Fibroblast of upper back skin (primary cell): ENCODE measurements at regions not wholly inside any gene's neighbourhood (a gene's known extent, or its start where the extent isn't known, plus 50 kb on each side); places are given as distances from the start of the nearest gene placed in this dataset.

Experiments used
- DNase-seq: peaks from one replicate; pipeline ENCODE4 v3.0.0-alpha.2; 2013

DNA sequence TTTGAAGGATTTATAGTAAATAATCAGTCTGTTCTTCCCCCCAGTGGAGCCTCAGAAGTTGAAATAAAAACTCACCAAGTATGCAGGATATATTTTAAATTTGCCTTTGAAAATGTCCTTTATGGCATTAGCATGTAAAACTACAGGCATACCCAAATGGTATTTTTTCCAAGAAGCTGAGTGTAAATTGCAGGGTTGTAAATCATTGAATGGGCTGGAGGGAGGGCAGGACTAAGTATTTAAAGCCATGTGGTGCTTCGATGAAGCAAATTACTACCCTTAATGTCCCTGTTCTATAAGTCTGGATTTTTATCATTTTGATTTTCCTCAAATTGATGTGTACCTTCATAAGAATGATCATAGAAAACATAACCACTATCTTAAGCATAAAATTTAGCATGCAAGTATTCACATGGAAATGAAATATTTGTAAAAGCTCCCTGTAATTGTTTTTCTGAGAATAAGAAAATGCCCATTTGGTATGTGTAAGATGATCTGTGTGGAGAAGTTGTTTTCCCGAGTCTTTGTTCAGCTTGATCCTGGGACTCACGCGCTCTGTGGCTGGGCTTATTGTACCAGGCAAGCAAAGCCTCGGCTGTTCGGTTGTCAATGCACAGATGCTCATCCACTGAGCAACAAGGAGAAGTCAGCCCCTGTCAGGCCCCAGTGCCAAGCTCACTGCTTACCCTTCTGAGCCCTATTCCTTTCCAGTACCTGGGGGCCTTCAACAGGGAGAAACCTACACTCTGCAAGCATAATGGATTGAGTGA lies 66.7 kb downstream of the CD164 start:
- no peak for DNase-seq

DNA sequence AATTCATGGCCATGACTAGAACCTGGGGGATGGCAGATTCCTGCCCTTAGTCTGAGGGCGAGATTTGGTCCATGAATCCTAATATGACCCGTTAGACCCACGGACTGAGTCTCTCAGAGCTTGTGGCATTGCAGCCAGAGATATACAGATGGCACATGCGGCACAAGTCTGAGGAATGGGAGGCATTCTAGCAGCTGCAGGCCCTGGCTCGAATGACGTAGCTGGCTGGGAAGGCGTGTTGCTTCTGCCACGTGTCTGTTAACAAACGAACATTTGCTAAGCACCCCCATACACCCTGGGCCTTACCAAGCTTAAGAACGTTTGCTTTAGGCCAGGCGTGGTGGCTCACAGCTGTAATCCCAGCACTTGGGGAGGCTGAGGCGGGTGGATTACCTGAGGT lies 68.0 kb downstream of the CD164 start:
- DNase-seq, result no peak

DNA sequence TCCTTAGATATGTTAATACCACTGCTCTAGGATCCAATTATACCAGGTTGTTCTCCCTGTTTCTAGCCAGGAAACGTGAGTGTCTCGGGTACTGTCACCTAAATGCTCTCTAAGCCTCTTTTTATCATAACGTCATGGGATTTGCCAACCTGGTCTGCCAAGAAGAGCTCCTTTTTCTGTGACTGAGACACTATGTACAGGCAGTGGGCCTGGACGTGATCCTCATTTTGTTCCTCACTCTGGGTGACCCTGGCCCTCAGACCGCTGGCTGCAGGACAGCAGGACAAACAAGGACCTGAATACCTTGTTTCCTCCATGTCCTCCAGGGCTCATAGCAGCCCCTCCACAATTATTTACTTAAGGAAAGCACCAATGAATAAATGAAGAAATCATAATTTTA lies 69.1 kb downstream of the CD164 start:
- no peak for DNase-seq

DNA sequence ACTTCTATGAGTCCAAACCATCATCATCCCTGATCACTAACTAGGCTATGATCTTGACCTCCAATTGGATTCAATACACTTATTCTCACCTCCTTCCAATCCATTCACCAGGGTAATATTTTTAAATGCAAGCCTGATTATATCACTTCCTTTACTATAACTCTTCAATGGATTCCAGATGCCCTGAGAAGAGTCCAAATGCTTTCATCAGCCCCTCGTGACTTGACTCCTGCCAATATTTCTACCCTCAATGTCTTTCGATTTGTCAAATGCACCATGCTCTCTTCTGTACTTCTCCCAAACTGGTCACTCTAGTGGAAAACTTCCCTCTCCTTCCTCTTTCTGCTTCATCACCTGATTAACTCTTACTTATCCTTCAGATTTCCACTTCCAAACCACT lies 70.8 kb downstream of the CD164 start:
- DNase-seq, result peak; percentile 12

DNA sequence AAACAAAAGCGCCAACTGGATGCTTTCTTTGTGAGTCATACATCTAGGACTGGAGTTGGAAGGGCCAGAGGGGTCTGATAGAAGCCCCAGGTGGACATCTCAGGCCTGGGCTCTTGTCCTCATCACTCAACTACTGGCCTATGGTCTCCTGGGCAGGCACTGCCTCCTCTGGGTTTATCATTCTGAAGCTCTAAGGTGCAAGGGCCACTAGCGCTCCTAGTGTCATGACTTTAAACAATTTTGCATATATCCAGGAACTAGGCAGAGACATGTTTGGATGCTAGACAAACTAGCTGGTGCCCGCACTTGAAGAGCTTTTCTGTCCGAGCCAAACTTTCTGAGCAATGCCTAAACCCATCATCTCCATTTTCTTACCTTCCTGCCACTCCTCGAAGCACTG lies 72.3 kb downstream of the CD164 start:
- DNase-seq, result no peak

DNA sequence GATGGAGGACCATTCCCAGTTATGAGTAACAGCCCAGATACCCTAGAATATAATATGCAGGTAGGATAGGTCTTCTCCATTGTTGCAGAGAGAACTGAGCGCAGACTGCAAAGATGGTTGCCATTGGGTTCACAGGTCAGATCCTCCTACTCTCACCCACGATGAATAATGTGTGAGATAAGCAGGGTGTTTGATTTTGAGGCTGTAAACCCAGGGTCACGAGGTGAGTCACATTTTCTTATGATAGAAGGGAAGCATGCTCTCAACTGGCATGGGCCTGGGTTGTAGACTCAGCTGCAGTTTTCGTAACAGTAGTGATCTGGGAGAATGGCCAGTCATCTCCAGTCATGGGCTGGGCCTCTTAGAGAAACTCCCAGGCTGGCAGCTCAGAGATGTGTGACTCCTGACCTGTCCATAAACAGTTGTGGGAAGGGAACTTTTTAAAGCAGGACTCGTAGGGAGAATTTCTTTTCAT lies 74.2 kb downstream of the CD164 start:
- peak; percentile 34 for DNase-seq

DNA sequence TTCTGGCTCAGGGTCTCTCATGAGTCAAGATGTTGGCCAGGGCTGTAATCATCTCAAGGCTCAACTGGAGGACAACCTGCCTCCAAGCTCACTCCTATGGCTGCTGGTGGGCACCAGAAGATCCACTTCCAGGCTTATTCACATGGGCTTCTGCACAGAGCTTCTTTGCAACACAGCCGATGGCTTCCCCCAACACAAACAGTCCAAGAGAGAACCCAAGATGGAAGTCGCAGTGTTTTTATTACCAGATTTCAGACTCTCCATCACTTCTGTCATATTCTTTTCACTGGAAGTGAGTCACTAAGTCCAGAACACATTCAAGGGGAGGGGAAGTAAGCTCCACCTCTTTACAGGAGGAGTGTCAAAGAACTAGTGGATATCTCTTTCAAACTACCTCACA lies 75.5 kb downstream of the CD164 start:
- no peak for DNase-seq

DNA sequence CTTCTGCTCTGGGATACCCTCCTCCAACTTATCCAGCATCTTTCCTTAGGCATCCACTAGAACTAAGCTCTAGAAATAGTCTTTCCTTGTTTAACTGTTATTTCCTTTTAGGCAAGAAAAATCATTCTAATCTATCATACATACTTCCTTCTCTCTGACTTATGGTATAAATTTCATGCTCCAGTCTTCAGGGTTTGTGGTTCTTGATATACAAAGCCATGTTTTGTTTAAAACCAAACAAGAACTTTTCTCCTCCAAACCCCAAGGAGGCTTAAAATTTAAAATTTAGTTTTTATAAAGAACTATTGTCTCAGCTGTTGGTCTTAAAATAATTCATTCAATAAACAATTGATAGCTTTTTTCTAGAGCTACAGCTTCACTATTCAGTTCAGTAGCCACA lies 77.2 kb downstream of the CD164 start:
- DNase-seq, result no peak

DNA sequence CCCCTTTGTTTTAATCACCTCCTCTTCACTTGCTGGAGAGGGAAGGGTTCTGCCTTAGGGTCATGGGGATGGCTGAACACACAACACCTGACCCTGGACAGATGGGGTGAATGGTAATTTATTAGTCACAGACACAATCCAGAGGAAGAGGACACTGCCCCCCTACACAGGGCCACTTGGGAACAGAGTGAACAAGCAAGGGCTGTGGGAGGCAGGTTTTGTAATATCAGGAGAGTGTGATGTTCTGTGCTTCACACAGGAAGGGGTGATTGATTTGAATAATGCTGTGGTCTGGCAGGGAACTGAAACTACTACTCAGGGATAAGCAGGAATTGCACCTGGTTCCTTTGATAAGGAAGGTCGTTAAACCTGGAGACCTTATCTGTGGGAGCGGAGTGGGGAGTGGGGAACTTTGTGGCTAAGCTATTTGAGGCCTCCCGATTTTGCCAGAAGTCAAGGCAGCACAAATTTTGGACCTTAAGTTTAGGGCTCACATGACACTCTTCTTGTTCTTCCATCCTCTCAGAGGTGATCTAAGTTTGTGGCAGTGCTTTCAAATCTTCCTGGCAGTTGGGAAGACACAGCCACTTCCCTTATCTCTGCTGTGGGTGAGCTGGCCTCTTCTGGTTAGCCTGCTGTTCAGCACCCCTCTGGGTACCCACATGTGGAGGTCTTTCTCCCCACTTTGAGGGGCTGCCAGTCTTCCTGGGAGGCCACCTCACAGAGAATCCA lies 77.8 kb downstream of the CD164 start:
- DNase-seq, result no peak

DNA sequence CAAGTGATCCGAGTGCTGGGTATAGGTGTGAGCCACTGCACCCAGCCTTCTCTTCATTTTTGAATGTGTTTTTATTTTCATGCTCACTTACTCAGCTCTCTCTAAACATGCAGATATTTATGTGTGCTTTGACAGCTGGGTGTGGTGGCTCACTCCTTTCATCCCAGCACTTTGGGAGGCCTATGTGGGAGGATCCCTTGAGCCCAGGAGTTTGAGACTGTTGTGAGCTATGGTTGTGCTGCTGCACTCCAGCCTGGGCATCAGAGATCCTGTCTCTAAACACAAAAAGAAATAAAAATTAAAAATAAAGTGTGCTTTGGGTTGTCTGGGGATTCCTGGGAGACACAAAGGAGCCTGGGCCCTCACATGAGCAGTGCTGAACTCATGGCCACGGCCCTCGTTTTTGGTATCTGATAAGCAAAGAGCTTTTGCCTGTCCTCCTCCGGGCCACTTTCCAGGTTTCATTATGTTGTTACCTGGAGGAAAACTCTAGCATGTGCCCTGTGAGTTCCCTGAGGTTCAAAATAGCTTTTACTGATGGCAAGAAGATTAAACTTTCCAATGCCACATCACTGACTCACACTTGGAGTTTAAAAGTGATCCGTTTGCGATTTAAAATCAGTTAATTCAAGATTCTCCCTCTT lies 78.5 kb downstream of the CD164 start:
- DNase-seq, result no peak

DNA sequence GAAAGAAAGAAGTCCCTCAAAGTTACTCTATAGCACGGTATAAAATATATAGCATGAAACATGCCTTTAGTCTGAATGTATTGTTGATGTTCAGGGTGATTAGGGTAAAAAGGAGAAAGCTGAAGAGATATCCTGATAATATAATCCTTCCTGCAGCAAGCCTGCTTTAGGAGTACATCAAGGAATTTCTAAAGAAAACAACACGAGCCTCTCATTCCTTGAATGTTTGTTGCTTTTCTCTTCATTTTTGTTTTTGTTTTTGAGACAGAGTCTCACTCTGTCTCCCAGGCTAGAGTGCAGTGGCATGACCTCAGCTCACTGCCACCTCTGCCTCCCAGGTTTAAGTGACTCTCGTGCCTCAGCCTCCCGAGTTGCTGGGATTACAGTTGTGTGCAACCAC lies 79.1 kb downstream of the CD164 start:
- DNase-seq, result no peak

DNA sequence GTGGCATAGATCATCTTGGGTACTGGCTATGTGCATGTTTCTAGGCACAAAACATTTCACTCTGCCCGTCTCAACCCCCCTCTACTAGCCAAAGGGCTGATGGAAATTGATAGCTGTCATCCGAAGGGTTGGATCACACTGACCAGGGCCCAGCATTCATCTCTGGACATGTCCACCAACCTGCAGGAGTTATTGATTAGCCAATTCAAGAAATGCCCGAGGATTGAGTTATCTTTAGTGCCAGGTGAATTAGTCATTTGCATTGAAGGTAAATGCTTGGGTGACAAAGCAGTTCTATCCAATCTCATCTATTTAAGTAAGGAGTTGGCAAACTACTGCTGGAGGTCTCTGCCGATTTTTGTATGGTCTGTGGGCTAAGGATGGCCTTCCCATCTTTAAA lies 80.1 kb downstream of the CD164 start:
- DNase-seq, result no peak

DNA sequence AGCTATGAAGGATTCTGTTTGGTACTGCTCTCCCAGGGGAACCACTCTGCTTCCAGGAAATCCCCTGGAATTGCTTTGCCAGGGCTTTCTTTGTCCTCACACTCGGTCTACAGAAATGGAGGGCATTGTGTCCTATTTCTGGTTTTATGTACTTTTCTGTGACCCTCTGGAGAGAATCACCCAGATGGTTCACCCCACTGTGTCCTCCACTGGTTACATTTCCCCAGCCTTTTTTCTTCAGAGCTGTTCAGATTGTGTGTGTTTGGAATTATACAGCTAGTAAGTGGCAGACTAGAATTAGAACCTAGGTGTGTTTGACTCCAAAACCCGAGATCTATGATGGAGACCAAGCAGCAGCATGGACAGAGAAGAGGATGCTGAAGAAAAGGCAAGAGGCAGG lies 80.8 kb downstream of the CD164 start:
- DNase-seq, result no peak

DNA sequence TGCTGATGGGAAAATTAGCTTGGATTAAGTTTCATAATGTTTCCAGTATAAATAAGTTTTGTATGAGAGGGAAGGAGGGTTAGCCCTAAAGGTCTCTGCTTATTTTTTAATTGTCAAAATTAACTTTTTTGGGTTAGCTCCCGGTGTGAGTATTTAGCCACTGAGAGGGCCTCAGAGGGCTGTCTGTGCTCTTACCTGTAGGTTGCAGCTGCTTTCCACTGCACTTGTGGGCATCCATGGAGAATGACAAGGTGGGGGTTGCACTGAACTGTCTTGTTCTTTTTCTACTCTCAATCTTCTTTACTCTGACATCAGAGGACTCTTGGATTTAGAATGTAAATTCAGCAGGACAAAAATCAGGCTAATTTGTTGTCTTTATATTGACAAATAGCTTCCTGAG lies 81.4 kb downstream of the CD164 start:
- DNase-seq, result no peak

DNA sequence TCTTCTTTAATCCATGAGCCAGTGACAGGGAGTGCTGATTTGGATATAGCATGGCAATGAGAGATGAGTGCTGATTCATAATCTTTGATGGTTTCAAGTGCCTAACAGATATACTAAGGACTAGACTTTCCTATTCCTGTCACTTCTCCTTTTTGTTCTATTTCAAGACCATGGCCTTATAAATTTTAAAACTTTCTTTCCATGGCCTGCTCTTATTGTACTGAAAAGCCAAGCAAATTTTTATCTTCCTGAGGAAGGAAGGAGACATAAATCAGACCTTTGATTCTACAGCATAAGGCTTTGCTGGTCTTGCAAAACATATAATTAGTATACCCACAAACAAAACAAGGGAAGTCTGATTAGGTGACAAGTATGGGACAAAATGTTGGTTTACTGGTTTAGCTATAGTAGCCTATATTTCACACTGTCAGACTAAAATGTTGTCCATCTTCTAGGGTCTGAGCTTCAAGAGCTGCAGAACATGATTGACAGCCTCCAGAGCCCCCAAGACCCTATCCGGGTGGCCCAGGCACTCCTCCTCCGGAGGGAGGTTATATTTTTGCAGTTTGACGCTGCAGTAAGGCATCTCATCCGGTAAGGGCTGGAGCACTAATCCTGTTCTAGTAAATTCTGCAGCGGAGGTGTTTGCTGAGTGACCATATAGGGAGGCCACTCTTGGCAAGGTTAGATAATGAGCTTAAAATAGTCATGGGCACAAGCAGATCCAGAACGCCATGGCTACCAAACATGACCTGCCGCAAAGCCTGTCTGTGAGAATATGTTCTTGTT lies 82.3 kb downstream of the CD164 start:
- DNase-seq, result no peak

DNA sequence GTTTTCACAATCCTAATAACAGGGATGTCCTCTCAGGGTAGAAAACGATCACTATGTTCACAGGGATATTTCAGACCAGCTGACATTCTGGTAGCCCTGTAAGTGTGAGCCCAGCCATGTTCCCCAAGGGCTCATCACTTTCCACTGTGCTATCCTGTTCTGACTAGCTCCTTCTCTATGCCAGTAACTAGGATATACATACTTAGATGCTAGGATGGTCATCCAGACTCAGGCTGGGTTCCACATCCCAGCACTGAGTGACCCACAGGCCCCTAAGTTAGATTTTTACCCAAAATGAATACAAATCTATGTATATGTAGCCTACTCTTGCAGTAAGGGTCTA lies 83.0 kb downstream of the CD164 start:
- DNase-seq, result no peak

DNA sequence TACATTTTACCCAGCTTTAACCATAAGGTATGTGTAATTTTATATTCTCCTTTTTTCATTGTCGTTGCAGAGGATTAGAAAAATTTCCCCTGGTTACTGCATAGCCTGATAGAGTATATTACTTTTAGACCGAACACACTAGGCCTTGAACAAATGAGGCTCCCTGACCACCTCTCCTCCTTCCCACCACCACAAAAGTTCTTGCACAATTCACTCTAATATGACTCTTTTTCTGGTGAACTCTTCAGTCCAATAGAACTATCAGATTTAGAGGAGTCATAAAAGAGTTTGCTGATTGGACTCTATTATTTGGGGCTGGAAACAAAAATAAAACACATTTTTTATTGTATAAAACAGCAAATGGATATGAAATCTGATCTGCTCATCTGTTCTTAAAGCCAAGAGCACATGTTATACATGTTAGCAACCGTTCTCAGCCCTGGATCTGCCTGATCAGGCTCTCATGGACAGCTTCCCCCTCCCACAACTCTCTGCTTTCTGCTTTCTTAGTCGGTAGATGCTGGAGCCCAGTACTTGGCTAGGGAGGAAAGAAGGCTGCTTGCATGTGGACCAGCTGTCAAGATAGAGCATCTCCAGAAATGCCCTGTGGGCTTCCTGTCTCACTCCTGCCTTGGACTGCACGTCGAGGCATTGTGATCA lies 83.5 kb downstream of the CD164 start:
- DNase-seq, result no peak

DNA sequence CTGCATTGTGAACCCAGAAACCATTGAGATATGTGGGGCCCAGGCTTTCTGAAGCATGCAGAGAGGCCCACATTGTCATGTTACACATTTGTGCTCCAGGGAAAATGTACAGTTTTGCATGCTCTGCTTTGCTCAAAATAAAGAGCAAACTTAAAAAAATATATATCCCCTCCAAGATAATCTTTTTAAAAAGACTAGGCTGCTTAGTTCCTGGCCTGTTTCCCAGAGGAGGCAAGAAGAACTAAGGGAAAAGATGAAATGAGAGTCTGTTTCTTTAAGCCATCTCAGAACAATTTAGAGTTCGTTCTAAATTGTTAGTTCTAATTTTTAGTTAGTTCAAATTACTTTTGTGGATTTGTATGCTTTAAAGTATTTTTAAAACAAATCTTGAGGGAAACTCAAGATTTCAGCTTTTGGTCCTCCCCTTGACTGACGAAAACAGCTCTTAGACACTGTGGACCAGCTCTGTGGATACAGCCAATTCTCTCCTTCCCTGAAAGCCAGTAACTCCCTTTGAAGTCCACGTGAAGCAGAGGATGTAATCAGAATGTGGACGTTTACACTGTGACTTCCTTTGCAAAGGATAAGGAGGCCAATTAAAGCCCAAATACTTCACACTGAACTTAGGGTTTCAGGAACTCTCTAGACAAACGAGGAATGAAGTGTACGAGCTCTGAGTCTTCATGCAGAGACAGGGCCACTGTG lies 84.7 kb downstream of the CD164 start:
- DNase-seq, result no peak

DNA sequence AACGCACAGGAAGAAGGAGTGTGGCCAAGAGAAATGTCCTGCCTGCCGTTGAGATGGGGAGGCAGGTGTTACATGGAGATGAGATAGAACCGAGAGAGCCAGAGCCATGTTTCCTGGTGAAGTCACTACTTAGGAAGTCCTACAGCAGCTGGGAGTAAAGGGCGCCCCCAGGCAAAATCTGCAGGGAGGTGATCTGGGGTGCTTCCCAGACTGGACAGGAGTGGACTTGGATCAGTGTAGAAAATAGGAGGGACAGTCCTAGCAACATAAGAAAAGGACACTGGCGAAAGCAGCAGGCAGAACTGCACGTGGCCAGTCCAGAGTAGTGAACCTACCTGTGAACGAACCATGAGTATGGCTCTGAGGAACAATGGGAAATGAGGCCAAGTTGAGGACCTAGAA lies 85.3 kb downstream of the CD164 start:
- no peak for DNase-seq

DNA sequence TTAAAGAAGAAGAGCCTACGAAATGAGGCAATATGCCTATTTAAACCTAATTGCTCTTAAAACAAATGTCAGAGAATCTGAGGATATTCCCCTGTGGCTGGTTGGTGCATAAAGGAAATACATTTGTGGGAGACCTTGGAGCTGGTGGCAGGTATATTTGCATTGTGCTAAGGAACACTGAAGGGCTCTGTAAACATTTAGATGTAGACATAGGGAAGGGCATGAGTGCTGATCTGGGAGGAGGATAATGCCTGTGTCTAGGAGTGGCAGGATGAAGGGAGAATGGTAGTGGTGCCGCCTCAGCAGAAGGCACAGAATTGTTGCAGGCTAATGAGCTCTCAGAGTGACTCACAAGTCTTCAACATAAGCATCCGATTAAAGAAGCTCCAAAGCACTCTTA lies 85.8 kb downstream of the CD164 start:
- no peak for DNase-seq

DNA sequence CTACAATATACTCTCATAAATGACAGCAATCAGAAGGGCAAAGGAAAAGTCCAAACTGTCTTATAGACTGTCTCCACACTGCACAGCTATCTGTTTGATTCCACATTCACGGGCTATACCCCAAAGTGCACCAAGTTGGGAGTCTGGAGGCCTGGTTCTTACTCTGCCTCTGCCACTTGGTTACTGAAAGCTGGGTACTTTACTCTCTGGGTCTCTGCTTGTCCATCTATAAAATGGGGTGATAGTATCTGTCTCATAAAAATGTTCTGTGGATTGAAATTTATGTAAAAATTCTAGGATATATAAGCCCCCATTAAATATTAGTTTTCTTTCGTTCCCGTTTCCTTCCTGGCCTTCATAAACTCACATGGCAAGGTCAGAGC lies 86.5 kb downstream of the CD164 start:
- no peak for DNase-seq

DNA sequence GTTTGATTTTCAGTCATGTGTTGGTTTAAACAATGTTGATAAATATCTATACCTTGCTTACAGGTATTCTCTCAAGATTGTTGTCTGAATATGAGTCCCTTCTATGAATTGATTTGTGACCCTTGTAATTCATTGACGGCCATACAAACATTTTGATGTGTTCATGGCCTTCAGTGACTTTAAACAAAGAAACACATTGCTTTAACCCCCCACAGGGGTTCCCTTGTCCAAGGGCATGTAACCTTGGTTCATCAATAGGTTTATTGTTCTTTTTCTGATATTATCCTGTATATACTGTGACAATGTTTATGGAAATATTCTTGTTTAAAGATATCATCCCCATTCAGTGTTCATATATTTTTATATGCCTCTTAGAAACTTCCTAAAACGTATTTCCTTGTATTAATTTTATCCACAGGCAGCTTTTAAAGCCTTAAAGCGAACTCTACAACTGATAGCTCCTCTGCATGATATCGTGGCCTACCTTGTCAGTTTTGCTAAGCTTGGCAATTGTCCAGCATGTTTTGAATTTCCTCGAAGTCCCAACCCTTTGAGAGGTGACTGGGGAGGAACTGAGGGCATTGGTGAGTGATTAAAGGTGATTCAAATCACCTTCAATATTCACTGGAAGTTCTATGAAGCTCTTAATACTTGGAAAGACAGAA lies 87.0 kb downstream of the CD164 start:
- no peak for DNase-seq
